ENCODE measurements at regions not wholly inside any gene's neighbourhood (a gene's known extent, or its start where the extent isn't known, plus 50 kb on each side); places are given as distances from the start of the nearest gene placed in this dataset.

- no peak for DNase-seq
Observed at GRCh38 chr2:143901185-143901842, 618.6 kb downstream of the ZEB2 start.

- no peak for DNase-seq
Observed at GRCh38 chr2:143899987-143900386, 619.9 kb downstream of the ZEB2 start.

- DNase-seq: no peak
Observed at GRCh38 chr2:143893371-143893770, 626.5 kb downstream of the ZEB2 start.

GRCh38 chr2:143891879-143892308, 628.0 kb downstream of the ZEB2 start:
- no peak for DNase-seq

GRCh38 chr2:143890798-143891197, 629.1 kb downstream of the ZEB2 start:
- no peak for DNase-seq

- DNase-seq: no peak
Observed at GRCh38 chr2:143889216-143889615, 630.7 kb downstream of the ZEB2 start.

GRCh38 chr2:143885461-143885860, 634.5 kb downstream of the ZEB2 start:
- no peak for DNase-seq

GRCh38 chr2:143881246-143881645, 638.7 kb downstream of the ZEB2 start:
- DNase-seq: no peak

- DNase-seq: no peak
Observed at GRCh38 chr2:143877876-143878530, 641.9 kb downstream of the ZEB2 start.

GRCh38 chr2:143877056-143877455, 642.9 kb downstream of the ZEB2 start:
- no peak for DNase-seq

GRCh38 chr2:143875295-143876233, 644.4 kb downstream of the ZEB2 start:
- no peak for DNase-seq

- DNase-seq: no peak
Observed at GRCh38 chr2:143873886-143874285, 646.0 kb downstream of the ZEB2 start.

GRCh38 chr2:143870696-143871095, 649.2 kb downstream of the ZEB2 start:
- DNase-seq: no peak

GRCh38 chr2:143856978-143857377, 662.9 kb downstream of the ZEB2 start:
- DNase-seq: no peak

- no peak for DNase-seq
Observed at GRCh38 chr2:143852759-143853158, 667.2 kb downstream of the ZEB2 start.

GRCh38 chr2:143850084-143850483, 669.8 kb downstream of the ZEB2 start:
- DNase-seq: no peak

- DNase-seq: no peak
Observed at GRCh38 chr2:143847257-143847656, 672.7 kb downstream of the ZEB2 start.

GRCh38 chr2:143844986-143845385, 674.9 kb downstream of the ZEB2 start:
- DNase-seq: no peak

GRCh38 chr2:143843686-143844085, 676.2 kb downstream of the ZEB2 start:
- no peak for DNase-seq

GRCh38 chr2:143842836-143843235, 677.1 kb downstream of the ZEB2 start:
- no peak for DNase-seq

GRCh38 chr2:143841935-143842334, 678.0 kb downstream of the ZEB2 start:
- DNase-seq: no peak

- no peak for DNase-seq
Observed at GRCh38 chr2:143840601-143841000, 679.3 kb downstream of the ZEB2 start.

GRCh38 chr2:143840194-143840593, 679.7 kb downstream of the ZEB2 start:
- no peak for DNase-seq

GRCh38 chr2:143839456-143839855, 680.5 kb downstream of the ZEB2 start:
- DNase-seq: no peak
